Glutamatergic neuron (in vitro differentiated cells): ENCODE measurements at regions not wholly inside any gene's neighbourhood (a gene's known extent, or its start where the extent isn't known, plus 50 kb on each side); places are given as distances from the start of the nearest gene placed in this dataset.

Source experiments
- DNase-seq: peaks from one replicate; pipeline ENCODE4 v3.0.0; 2022
- H3K27ac Mint-ChIP-seq: one replicate; pipeline ENCODE4 v1.8.0; 2020; ENCODE audit warnings: mild to moderate bottlenecking, mixed read lengths, inconsistent platforms; ENCODE audit not compliant: unreplicated experiment
- H3K27me3 Mint-ChIP-seq: one replicate; pipeline ENCODE4 v1.8.0; 2020; ENCODE audit warnings: mild to moderate bottlenecking, moderate library complexity, mixed read lengths, inconsistent platforms; ENCODE audit not compliant: unreplicated experiment
- H3K36me3 Mint-ChIP-seq: one replicate; pipeline ENCODE4 v1.8.0; 2020; ENCODE audit warnings: mild to moderate bottlenecking, mixed read lengths, inconsistent platforms; ENCODE audit not compliant: unreplicated experiment
- H3K4me1 Mint-ChIP-seq: one replicate; pipeline ENCODE4 v1.8.0; 2020; ENCODE audit warnings: mild to moderate bottlenecking, low read depth, mixed read lengths, inconsistent platforms; ENCODE audit not compliant: unreplicated experiment
- H3K4me3 Mint-ChIP-seq: one replicate; pipeline ENCODE4 v1.8.0; 2020; ENCODE audit warnings: mild to moderate bottlenecking, mixed read lengths, inconsistent platforms; ENCODE audit not compliant: unreplicated experiment
- H3K9me3 Mint-ChIP-seq: one replicate; pipeline ENCODE4 v1.8.0; 2020; ENCODE audit warnings: mild to moderate bottlenecking, moderate library complexity, mixed read lengths, inconsistent platforms; ENCODE audit not compliant: unreplicated experiment
- TF ChIP-seq, protein P1 (sequence below): fragments of 200-600 bp; sonication (generic); IDR thresholded peaks from one replicate; pipeline ENCODE4 v1.5.0; 2021; ENCODE audit not compliant: partially characterized antibody, unreplicated experiment

- peaks cover 24% of the 10 kb centered on the region for H3K4me1 Mint-ChIP-seq
- H3K36me3 Mint-ChIP-seq: no peaks in the 10 kb centered on the region
- peaks cover 7% of the 10 kb centered on the region for H3K27me3 Mint-ChIP-seq
- peaks cover 7% of the 10 kb centered on the region for H3K9me3 Mint-ChIP-seq
- no peak for DNase-seq
- TF ChIP-seq, protein P1, sequence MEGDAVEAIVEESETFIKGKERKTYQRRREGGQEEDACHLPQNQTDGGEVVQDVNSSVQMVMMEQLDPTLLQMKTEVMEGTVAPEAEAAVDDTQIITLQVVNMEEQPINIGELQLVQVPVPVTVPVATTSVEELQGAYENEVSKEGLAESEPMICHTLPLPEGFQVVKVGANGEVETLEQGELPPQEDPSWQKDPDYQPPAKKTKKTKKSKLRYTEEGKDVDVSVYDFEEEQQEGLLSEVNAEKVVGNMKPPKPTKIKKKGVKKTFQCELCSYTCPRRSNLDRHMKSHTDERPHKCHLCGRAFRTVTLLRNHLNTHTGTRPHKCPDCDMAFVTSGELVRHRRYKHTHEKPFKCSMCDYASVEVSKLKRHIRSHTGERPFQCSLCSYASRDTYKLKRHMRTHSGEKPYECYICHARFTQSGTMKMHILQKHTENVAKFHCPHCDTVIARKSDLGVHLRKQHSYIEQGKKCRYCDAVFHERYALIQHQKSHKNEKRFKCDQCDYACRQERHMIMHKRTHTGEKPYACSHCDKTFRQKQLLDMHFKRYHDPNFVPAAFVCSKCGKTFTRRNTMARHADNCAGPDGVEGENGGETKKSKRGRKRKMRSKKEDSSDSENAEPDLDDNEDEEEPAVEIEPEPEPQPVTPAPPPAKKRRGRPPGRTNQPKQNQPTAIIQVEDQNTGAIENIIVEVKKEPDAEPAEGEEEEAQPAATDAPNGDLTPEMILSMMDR: no peak
- no peak overlapping the region for H3K4me3 Mint-ChIP-seq
- H3K27ac Mint-ChIP-seq: no peak overlapping the region
Observed at GRCh38 chr12:67474934-67475620, 173.5 kb upstream of the DYRK2 start.

GRCh38 chr12:67475725-67476124 is 172.8 kb upstream of the DYRK2 start:
- Mint-ChIP-seq H3K27me3 (peaks cover 7% of the 10 kb centered on the region), H3K4me1 (peaks cover 24% of the 10 kb centered on the region), H3K9me3 (peaks cover 7% of the 10 kb centered on the region), H3K36me3 (no peaks in the 10 kb centered on the region), H3K27ac (no peak overlapping the region), H3K4me3 (no peak overlapping the region)
- TF ChIP-seq, protein P1: no peak
- DNase-seq: no peak

DNA sequence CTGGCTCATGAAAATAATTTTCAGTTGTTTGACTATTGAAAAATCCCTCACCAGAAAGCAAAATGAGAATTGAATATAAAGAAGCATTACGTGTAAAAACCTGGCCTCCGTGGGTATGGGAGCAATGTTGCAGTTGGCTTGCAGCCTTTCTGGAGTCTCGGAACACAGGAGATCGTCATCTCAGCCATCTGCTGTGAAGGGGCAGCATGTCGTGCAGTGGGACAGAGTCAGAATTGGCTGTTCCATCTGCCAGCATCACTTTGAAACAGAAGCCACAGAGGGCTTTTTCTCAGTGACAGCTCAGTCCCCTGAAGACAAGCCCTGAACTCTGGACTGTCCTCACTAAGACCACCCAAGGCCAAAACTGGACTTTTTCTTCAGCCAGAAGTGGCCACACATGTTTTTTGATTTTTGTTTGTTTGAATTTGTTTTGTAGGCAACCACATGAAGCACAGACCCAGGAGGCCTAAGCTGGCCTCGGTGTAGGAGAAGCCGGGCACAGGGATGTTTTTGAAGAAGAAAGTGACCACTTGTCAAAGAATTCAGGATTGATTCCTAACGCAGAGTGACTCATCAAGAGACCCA is 170.8 kb upstream of the DYRK2 start:
- peak overlapping the region; percentile 96 for H3K27ac Mint-ChIP-seq
- H3K27me3 Mint-ChIP-seq: peaks cover 7% of the 10 kb centered on the region
- TF ChIP-seq, protein P1: no peak
- H3K4me3 Mint-ChIP-seq: peak overlapping the region; percentile 41
- peak; percentile 64 for DNase-seq
- no peaks in the 10 kb centered on the region for H3K36me3 Mint-ChIP-seq
- H3K9me3 Mint-ChIP-seq: peaks cover 7% of the 10 kb centered on the region
- peaks cover 28% of the 10 kb centered on the region for H3K4me1 Mint-ChIP-seq

DNA sequence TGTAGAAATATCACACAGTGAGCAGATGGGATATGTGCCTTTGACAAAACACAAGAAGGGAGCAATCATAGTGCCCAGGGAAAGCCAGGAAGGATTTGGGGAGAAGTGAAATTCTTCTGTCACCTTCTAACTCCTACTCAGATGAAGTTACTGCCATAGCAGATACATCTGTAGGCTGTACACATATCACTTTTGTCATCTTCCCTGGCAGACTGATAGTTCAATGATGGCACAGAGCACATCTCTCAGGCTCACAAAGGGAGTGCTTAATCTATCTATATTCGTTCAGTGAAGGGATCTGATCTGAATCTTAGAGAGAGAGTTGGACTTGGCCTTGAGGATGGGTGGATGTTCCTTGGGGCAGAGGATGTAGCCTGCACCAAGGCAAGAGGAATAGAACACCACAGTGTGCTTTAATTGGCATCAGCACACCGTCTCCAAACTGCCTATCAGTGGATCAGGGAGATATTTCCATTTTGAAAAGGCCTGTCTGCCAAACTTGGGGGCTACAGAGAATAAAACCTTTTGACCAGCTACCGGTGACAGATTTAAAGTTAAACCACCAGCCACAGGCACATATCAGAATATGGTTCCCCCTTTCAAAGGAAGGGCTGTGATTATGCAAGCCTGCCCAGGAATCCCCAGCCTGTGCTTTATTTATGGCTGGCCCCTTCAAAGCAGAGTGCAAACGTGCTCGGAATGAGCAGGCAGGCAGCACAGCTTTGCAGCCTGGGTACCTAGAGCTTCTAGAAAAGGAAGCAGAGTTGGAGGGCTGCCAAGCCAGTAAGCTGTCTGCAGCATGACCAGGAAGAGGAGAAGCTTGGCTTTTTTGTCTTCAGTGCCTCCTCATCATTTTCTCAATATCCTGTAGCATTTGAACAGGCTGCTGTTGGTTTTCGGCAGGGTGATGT is 165.5 kb upstream of the DYRK2 start:
- Mint-ChIP-seq H3K27me3 (peaks cover 1% of the 10 kb centered on the region), H3K36me3 (peaks cover 5% of the 10 kb centered on the region), H3K4me3 (no peak overlapping the region), H3K4me1 (peaks cover 14% of the 10 kb centered on the region), H3K9me3 (peaks cover 4% of the 10 kb centered on the region), H3K27ac (no peak overlapping the region)
- TF ChIP-seq, protein P1: no peak
- DNase-seq: no peak
